WERI-Rb-1 (cell line): ENCODE measurements at regions not wholly inside any gene's neighbourhood (a gene's known extent, or its start where the extent isn't known, plus 50 kb on each side); places are given as distances from the start of the nearest gene placed in this dataset.

ENCODE experiments used
- DNase-seq: peaks from one replicate; pipeline ENCODE4 v3.0.0-alpha.2; 2020
- H3K27ac ChIP-seq: fragments of 250-450 bp; sonication (Bioruptor Pico); 2 replicates; pipeline ENCODE4 v1.5.1; 2020; ENCODE audit warnings: mild to moderate bottlenecking, moderate library complexity
- H3K27me3 ChIP-seq: fragments of 250-450 bp; sonication (Bioruptor Pico); 2 replicates; pipeline ENCODE4 v1.5.1; 2021; ENCODE audit warnings: mild to moderate bottlenecking, low read depth, moderate library complexity; ENCODE audit not compliant: insufficient read depth, severe bottlenecking
- H3K36me3 ChIP-seq: fragments of 250-450 bp; sonication (Bioruptor Pico); 2 replicates; pipeline ENCODE4 v1.5.1; 2020; ENCODE audit warnings: mild to moderate bottlenecking, moderate library complexity
- H3K4me3 ChIP-seq: 2 replicates; pipeline ENCODE4 v1.5.1; 2011; ENCODE audit warnings: low read depth, mild to moderate bottlenecking, control low read depth, low read length
- H3K9me3 ChIP-seq: fragments of 250-450 bp; sonication (Bioruptor Pico); 2 replicates; pipeline ENCODE4 v1.5.1; 2021; ENCODE audit warnings: mild to moderate bottlenecking, moderate library complexity; ENCODE audit not compliant: severe bottlenecking
- TF ChIP-seq, protein P1 (sequence below): IDR thresholded peaks from 2 replicates; pipeline ENCODE4 v1.5.1; 2011; ENCODE audit warnings: low read depth, mild to moderate bottlenecking, control low read depth, inconsistent platforms, low read length

DNA sequence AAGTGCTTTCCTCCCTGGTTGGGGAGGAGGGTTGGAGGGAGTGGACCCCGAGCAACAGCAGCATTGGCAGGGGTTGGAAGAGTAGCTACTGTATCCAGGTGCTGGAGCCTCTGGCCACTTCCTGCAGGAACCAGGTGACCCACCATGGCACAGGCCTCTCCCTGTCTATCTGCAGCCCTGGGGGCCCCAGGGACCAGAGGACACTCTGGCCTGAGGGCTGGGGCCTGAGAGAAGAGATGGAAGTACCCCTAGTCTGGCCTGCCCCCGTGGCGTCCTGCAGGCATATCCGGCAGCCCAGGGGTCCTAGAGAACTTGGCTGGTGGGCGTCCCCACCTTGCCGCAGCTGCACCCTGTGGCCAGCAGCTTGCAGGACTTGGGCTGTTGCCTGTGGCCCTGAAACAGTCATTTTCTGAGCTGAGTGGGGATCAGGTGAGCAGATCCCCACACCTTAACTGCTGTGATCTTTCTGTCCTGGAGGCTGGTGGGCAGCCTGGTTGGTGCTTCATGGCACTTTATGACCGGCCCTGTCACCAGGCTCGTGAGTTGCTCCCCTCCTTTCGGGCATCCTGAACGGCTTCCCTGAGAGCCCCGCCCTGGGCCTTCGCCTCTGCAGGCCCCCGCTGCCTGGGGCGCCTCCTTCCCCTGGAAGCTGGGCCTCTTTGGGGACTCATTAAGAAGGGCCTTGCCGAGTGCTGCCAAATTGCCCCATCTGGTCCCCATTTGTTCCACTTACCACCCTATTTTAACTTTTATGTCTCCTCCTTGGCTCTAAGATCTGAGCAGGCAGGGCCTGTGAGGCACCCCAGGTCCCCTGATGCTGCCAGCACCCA, 298.6 kb downstream of the SEC14L1 start:
- Histone ChIP-seq H3K27me3 (no peaks in the 10 kb centered on the region), H3K36me3 (peaks cover 23% of the 10 kb centered on the region), H3K4me3 (no peak overlapping the region), H3K27ac (peak overlapping the region; percentile 8; the same call in 1 of the 2 replicates), H3K9me3 (peaks cover 3% of the 10 kb centered on the region)
- DNase-seq: no peak
- TF ChIP-seq, protein P1, sequence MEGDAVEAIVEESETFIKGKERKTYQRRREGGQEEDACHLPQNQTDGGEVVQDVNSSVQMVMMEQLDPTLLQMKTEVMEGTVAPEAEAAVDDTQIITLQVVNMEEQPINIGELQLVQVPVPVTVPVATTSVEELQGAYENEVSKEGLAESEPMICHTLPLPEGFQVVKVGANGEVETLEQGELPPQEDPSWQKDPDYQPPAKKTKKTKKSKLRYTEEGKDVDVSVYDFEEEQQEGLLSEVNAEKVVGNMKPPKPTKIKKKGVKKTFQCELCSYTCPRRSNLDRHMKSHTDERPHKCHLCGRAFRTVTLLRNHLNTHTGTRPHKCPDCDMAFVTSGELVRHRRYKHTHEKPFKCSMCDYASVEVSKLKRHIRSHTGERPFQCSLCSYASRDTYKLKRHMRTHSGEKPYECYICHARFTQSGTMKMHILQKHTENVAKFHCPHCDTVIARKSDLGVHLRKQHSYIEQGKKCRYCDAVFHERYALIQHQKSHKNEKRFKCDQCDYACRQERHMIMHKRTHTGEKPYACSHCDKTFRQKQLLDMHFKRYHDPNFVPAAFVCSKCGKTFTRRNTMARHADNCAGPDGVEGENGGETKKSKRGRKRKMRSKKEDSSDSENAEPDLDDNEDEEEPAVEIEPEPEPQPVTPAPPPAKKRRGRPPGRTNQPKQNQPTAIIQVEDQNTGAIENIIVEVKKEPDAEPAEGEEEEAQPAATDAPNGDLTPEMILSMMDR: no peak

DNA sequence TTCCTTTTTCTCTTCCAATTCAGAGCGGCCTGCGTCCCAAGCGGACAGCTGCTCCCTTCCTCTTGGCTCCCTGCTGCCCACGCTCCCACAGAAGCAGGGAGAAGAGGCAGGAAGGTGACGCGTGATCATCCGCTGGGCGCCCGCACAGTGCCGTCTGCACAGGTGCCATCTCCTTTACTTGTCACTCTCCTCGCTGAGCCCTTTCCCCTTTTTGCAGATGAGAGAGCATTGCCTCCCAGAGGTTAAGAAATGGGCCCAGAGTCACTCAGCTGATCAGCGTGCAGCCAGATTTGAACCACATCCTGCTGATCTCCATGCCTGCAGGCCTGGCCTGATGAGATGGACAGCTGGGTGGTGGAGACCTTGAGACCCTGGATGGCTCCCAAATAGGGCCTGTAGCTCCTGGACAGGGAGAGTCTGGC, 299.8 kb downstream of the SEC14L1 start:
- peaks cover 3% of the 10 kb centered on the region for H3K9me3 ChIP-seq
- 0 out of 2 replicates have a peak overlapping the region, but pooled peaks have one; percentile 13 for H3K27ac ChIP-seq
- TF ChIP-seq, protein P1: no peak
- DNase-seq: no peak
- no peak overlapping the region for H3K4me3 ChIP-seq
- H3K36me3 ChIP-seq: peaks cover 21% of the 10 kb centered on the region
- H3K27me3 ChIP-seq: no peaks in the 10 kb centered on the region

DNA sequence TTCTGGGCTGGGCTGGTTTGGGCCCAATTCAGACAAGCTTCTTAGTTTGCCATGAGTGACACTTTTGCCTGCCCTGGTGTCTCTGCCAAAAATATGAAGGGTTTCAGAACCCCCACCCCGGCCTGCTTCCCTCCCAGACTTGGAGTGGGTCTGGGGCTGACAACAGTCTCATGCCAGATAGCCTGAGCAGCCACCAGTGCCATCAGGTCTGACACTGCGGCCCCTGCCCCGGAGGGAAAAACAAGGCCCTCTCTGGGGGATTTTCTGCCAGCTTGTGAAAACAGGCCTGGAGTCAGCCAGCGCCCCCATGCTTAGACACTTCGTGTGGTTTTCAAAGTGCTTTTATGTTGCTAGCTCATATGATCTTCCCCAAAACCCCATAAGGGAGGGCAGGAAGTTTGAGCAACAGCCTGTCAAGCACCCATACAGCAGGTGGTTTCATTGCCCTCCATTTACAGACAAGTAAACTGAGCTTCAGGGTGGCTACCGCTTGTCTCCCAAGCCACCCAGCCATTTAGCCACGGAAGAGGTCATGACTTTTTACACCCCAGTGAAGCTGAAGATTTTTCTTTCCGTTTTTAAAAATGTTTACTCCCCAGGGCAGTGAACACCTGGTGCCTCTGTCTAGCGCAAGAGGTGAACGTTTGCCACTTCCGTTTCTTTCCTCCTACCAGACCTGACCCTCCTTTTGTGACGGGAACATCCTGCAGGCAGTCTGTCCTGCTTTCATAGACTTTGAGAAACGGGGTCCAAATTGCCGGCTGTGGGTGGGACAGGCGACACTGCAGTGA, 300.6 kb downstream of the SEC14L1 start:
- 0 out of 2 replicates have a peak overlapping the region, but pooled peaks have one; percentile 13 for H3K27ac ChIP-seq
- peaks cover 3% of the 10 kb centered on the region for H3K9me3 ChIP-seq
- H3K36me3 ChIP-seq: peaks cover 25% of the 10 kb centered on the region
- DNase-seq: no peak
- H3K4me3 ChIP-seq: no peak overlapping the region
- TF ChIP-seq, protein P1: no peak
- H3K27me3 ChIP-seq: no peaks in the 10 kb centered on the region

DNA sequence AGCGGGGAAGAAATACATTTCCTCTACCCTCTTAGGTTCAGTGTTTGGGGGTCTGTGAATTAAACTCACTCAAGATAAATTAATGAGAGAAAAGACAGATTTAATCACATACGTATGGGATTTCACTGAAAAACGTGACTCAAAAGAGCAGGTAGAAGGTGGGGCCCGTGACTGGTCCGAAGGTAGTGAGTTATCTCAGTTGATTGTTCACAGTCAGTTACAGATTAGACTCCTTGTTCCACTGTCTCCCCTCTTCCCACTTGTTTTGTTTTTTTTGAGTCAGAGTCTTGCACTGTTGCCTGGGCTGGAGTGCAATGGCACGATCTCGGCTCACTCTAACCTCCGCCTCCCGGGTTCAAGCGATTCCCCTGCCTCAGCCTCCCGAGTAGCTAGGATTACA, 301.2 kb downstream of the SEC14L1 start:
- DNase-seq: no peak
- TF ChIP-seq, protein P1: no peak
- Histone ChIP-seq H3K27me3 (no peaks in the 10 kb centered on the region), H3K4me3 (no peak overlapping the region), H3K27ac (no peak overlapping the region), H3K9me3 (peaks cover 3% of the 10 kb centered on the region), H3K36me3 (peaks cover 28% of the 10 kb centered on the region)

DNA sequence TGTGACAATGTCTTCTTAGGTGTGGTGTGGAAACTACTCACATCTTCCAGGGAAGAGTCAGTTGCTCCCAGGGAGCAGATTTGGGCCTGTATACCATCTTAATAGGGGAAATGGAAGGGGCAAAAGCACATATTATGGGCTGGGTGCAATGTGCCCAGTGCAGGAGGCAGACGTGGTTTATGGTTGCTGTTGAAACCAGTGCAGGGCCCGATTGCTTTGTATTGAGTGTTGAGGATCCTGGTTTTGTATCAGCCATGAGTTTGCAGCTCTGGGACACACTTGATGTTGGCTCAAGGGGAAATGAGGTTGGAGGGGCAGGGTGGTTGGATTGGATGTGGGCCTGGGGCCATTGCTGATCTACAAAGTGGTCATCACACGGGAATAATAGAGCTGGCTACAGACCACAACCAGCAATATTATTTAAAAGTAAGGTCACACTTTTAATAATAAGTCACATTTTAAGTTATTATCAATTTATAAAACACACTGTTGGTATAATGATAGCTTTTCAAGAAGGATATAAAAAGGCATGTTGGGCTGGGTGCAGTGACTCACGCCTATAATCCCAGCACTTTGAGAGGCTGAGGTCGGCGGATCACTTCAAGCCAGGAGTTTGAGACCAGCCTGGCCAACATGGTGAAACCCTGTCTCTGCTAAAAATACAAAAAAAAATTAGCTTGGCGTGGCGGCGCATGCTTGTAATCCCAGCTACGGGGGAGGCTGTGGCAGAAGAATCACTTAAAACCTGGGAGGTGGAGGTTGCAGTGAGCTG, 302.4 kb downstream of the SEC14L1 start:
- H3K27me3 ChIP-seq: no peaks in the 10 kb centered on the region
- H3K9me3 ChIP-seq: peaks cover 3% of the 10 kb centered on the region
- peaks cover 30% of the 10 kb centered on the region for H3K36me3 ChIP-seq
- TF ChIP-seq, protein P1: no peak
- DNase-seq: no peak
- 0 out of 2 replicates have a peak overlapping the region, but pooled peaks have one; percentile 2 for H3K27ac ChIP-seq
- H3K4me3 ChIP-seq: no peak overlapping the region
